HG02678 (cell line): ENCODE measurements at regions not wholly inside any gene's neighbourhood (a gene's known extent, or its start where the extent isn't known, plus 50 kb on each side); places are given as distances from the start of the nearest gene placed in this dataset.
"Not testable (repeated sequence)": the region's sequence is repeated elsewhere in the genome, so short reads cannot be mapped to it uniquely, and the experiment has no call there.

ENCODE experiments used
- ATAC-seq: cut with Tn5 transposase; IDR thresholded peaks from one replicate; pipeline ENCODE4 v1.9.1; 2021; ENCODE audit warnings: mild to moderate bottlenecking, moderate library complexity; ENCODE audit not compliant: unreplicated experiment

DNA sequence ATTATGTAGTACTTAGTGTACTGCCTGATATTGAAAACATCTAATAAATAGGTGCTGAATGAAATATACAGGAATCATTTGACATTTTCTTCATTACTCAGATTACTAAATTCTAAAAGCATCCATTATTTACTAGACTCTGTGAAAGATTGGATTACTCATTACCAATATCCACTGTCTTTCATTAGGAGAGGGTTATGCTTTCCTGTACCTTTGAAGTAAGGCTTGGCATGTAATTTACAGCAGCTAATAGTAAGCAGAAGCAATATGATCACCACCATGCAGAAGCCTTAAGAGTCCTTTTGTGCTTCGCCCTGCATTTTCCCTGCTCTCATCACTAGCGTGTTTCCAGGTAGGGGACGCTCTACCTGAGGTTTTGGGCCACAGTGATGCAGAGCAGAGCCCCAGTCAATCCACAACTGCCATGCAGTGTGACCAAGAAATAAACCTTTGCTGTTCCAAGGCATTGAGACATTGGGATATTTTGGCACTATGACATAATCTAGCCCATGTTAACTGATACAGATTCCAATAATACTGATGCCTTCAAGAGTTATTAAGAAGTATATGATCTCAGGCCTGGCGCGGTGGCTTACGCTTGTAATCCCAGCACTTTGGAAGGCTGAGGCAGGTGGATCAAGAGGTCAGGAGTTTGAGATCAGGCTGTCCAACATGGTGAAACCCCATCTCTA lies 502.8 kb upstream of the MARCKS start:
- no peak for ATAC-seq

DNA sequence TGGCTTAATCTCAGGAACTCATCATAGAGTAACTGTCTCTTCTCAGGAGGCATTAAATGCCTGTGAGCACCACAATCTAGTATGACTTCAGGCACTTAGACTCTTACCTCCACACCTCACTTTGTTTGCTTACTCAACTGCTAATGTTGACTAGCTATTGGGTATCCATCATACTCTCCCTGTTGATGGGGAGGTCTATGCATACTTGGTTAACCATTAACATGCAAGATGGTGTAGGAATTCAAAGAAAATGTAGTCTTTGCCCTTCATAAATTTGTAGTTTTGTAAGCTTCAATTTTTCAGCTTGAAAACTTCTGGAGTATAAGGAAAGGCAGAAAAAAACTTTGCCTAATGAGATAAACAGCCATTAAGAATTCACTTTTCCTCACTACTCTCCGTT lies 501.0 kb upstream of the MARCKS start:
- no peak for ATAC-seq

DNA sequence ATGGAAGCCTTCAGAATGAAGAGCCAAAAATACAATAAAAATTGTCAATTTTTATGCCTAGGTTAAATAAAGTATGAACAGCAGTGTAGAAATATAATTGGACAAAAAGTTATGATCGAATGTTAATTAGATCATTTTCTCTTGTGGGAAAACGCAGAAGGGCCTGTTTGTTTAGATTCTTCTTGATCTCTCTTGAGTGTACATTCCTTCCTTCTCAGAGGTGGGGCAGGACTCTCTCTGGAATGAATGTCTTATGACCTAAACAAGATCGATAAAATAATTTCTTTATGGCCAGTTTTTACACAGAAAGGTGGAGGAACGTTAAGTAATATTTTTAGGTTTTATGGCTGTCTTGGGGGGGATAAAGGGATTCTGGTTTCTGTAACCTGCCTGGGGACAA lies 500.1 kb upstream of the MARCKS start:
- no peak for ATAC-seq

DNA sequence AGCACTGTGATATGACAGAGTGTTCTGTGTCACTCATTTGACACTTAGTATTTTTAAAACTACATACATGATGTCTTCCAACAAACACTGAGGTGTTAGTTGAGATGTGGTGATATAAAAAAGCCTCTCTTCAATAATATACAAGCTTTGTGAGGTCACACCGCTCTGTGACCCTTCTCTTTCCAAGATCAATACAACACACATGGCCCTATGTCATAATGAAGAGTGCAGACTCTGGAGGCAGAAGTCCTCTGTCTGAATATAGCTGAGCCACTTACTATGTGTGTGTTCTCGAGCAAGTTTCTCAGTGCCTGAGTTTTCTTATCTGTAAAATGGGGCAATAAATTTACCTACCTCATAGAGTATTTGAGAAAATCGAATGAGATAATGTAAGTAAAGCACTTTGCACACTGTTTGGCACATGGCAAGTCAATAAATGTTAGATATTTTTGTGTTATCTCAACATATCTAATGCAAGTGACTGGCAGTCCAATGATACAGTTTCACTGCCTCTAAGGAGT lies 499.0 kb upstream of the MARCKS start:
- no peak for ATAC-seq

DNA sequence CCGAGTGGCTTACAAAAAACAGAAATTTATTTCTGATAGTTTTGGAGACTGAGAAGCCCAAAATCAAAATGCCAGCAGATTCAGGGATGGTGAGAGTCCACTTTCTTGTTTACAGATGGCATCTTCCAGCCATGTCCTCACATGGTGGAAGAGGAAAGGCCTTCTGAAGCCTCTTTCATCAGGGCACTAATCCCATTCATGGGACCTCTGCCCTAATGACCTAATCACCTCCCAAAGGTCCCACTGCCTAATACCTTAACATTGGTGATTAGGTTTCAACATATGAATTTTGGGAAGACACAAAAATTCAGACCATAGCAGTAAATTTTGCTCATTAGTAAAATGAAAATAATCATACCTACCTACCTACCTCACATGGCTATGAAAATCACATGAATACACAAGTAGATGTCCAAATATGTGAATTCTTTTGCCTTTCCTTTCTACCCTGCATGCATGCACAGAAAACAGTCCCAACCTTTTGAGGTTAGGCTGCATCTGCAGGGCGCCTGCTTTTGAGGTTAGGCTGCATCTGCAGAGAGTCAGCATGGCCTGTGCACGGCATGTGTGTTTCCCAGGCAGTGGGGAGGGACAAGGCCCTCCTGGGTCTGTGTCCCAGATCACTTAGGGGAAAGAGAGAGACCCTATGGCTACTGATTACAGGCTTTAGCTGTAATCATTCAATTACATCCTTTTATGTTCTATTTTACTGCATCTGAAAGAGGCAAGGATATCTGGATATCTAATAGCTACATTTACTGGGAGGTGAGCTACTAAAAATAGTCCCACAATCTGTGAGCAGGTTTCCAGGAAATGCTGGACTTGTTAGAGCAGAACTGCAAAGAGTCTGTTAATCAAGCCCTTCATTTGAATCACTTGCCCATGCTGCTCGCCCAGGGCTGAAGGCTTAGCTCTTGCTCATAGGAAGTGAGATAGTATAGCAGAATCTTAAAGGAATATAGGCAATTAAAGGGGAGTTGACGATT lies 497.7 kb upstream of the MARCKS start:
- ATAC-seq: no peak

DNA sequence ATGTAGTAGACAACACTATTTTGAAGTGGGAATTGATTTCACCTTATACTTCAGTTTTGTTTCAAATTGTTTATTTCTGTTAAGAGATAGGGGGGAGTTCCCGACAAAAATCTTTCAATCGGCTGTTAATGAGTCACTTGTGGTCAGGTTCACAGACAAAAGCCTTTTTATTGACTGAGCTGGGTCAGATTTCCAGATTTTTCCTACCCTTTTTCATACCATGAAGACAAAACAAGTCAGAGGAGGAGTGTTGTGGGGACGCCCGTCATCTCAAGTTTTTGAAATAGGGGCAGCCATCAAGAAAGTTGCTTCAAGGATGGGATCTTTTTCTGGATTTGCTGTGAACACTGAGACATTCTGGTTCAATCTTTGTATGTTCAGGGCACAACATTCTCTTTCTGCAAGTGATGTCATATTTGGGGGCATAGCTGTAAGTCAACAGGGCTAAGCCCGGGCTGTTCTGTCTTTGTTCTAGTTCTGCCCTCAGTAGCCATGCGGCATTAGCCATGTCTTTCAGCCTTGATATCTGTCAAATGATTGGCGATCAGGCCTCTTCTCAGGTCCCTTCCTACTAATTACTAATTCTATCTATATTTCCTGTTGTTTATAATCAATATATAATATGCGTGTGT lies 496.0 kb upstream of the MARCKS start:
- ATAC-seq: peak; percentile 39

DNA sequence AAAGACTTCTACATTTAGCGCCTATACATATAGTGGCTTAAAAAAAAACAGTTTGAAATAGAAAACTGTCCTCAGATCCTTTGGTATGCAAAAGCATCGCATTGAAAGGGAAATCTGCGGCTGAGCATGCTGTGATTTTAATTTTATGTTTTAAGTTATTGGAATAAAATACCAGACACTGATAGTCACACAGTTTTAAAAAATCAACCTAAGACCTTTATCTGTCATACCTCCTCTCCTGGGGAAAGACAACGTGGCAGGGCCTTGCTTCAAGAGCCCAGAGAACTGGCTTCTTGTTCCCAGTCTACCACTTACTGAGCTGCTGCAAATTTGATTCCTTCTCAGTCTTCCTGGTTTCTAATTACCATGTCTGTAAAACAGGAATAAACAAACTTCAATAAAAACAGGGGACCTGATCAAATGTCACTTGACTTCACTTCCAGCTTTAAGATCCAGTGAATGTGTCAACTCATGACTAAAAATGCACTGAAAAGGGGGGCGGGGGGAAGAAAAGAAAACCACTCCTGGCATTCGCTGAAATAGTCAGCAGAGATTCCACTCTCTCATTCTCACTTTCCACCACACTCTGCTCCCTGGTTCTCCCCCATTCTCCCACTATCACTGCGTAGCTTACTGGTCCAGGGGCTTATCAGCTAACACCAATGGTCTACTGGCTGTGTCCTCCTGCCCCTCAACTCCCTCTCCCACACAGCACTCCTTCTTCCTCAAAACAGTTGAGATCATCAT lies 494.7 kb upstream of the MARCKS start:
- no peak for ATAC-seq

DNA sequence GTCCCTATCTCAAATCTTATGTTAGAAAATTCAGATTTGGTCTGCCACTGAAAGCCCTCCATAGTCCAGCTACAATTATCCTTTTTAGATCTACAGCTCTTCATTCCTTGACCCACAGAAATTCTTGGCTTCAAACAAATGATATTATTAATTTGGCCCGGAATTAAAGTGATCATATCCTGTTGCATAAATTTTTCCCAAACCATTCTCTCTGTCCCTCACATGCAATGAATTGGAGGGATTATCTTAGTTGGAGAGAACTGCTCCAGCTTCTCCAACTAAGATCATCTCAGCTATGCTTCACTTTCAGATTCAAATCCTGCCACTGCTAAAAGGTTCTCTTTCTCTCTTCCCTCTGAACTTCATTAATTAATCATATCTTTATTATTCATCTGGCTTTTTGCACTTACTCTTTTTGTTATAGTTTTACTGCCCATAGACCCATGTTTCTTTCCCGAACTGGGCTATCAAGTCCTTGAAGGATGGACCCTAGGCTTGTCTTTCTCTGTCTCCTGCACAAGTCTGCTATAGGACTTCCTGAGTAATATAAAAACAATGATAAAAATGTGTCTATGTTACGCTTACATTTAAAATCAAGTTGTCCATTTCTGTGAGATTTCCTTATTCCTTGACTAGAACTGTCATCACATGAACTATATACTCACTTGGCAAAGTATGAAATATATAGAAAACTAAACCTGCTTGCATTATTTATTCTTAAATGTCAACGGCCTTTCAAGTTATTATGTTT lies 493.9 kb upstream of the MARCKS start:
- no peak for ATAC-seq

DNA sequence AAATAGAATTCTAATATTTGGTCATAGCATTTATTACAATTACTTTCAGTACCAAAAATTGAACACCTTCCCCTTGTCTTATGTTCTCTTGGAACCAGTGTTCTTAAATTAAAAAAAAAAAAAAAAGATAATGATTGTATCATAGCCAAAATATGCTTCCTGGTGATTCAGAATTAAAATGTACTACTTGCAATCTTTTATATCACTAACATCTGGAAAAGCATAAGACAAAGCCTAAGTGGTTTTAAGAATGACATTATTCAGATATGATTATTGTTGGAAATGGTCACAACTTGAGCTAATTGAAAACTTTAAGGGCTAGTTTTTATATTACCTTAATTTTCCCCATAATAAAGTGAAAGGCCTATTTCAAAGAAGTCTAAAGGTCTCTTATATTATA lies 493.3 kb upstream of the MARCKS start:
- no peak for ATAC-seq

DNA sequence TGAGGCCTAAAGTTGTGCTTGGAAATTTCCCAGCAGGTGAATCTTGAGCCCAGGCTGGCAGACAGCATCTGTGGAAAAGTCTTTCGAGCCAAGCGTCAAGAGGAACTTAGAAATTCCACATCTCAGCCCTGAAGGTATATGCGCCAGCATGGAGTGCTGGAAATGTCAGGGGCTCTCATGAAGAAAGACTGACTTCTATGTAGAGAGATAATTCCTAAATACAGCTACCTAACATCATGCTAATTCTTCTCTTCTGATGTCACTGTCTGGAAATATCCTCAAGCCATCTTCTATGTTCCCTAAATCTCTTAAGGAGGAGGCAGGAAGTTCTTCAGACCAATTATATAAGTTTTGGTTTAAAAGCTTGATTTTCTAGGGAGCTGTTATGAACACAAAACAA lies 492.4 kb upstream of the MARCKS start:
- no peak for ATAC-seq

DNA sequence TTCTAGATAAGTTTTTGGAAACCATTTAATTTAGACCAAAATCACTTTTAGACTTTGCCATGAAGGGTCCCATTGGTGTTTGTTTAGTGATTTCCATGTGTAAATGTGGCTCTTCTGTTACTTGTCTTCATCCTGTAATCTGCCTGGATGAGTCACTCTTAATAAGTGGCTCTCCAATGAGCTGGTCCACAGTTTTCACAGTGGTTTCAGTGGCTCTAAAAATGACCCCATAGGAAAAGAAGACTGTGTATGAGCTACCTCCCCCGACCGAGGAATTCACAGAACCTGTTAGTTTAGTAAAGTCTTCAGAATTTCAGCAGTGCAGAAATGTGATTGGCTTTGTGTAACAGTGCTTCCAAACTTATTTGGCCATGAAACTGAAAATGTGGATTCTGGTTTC lies 492.0 kb upstream of the MARCKS start:
- ATAC-seq: no peak

DNA sequence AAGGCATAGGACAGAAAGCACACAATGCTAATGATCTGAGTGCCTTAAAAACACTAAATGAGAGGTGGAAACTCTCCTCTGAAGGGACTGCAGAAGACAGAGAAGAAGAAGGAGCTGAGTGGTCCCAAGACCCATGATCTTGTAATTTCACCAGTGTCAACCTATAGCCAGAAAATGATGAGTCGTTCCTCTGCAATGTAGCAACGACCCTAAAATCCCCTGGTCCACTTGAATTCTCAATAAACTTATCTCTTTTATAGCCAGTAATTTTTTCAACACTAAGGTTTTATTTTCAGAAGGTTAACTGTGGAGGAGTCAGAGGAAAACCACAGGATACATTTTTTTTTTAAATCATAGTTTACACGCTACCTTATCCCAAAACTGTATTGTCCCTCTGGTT lies 490.6 kb upstream of the MARCKS start:
- ATAC-seq: no peak

DNA sequence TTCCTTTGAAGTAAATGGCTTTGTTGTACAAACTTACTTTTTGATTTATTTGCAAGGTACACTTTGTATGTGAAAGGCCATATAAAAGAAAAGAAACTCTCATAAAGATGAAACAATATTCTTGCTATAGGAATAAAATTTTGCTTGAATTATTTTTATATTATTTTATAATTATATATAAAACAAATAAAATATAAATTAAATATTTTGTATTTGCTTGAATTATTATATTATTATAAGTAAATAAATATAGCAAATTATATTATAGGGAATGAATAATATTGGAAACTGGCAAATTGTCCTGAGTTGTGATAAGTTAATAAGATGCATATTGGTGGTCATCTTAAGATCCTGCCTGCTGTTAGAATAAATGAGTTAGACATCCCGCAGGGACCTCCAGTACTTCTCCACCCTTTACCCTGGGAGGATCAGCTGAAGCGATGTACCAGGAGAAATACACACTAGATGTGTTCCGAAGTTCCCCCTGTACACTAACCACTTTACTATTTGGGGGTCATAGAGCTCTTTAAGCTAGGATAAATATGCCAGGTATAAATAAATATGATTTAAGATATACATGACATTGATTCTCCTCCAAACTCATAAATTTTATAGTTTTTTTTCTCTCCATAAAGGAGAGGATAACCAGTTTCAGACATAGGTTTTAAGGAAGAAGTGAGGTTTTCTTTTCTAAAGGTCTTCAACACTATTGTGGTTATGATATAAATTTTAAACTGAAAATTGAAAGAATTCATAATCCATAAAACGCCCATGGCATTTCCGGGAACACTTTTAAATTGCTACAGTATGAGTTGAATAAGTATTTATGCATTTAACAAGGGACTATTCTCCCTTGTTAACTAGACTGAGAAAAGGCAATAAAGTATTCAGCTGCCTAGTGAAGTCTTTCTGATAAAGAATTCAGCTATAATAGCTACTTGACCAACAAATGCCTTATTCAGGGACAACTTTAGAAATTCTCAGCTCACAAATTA lies 486.3 kb upstream of the MARCKS start:
- ATAC-seq: no peak

DNA sequence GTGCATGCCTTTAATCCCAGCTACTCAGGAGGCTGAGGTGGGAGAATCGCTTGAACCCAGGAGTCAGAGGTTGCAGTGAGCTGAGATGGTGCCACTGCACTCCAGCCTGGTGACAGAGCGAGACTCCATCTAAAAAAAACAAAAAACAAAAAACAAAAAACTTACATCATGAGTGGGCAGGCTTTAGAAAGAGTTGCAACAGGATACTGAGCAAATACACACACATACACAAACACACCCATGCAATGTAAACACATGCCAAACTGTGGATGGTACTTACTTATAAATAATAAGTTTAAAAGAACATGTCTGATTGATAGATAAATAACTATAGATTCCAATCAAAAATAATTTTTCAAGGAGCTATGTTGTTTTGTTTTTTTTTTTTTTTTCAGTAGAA lies 481.7 kb upstream of the MARCKS start:
- ATAC-seq: not testable (repeated sequence)

DNA sequence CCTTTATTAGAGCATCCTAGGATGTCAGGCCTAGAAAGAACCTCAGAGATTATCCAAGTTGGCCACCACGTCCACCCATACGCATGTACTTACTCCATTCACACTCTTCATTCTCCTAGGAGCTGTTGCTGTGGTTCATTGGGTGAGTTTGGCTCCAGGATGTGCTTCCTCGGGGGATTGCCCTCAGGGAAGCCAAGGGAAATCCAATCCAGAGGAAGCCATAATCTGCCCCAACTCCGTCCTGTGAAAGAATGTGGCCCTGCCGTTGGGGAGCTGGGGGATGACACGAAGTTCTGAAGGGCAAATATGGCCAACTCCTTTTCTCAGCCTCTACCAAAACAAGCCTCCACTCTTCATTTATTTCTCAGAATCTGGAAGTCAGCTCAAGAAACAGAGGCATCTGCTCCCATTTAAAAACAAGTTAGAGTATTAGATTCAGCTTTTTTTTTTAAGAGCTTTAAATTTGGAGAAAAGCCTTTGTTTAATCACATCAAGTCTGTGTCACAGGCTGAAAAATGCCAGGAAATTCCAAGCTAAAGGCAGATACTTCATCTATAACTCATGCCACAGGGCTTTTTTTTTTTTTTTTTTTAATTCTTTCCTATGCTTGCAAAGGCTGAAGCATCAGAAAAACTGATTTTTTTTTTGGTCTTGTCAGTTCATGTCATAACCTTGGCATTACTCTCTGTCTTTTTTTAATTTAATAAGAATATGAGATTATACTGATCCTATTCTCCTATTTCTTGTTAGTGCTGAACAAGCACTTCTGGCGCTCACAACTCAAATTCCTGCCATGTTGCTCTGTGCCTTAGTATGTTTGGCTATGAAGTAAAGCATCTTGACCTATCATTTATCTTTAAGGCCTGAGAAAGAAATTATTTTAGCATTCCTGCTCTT lies 480.9 kb upstream of the MARCKS start:
- no peak for ATAC-seq

DNA sequence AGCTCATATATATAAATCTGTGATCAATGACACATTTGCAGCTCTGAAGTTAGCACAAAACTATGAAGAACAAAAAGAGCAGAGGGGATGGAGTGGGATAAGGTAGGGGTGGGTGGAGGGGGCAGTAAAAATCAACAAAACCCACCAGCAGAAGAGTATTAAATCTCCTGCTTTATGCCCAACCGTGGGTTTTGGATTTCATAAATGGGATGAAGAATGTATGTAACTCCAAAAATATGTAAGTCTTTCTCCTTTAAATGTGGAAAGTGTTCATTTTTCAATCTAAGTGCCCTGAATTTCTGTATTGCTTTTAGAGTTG lies 480.3 kb upstream of the MARCKS start:
- ATAC-seq: no peak

DNA sequence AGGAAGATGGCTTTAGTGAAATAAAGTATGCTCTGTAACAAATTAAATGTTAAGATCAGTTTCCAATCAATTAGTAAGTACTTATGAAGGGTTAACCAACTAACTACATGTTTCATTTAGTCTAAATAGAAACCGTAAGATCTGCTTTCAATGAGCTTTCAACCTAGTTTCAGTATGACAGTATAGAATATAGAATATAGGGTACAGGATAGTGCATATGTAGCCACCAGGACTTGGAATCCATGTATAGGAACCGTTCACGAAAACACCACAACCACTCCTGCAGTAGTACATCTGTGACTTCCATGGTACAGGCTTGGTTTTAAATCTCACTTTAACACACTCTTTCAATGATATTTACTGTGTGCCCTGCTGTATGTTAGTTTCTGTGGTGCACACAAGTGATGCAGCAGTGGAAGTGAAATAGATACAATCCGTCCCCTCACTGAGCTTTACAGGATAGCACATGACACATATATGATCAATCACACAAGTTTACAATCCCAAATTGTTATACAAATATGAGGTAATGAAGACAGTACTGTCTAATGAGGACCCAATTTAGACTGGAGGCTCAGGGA lies 479.7 kb upstream of the MARCKS start:
- ATAC-seq: peak; percentile 68

DNA sequence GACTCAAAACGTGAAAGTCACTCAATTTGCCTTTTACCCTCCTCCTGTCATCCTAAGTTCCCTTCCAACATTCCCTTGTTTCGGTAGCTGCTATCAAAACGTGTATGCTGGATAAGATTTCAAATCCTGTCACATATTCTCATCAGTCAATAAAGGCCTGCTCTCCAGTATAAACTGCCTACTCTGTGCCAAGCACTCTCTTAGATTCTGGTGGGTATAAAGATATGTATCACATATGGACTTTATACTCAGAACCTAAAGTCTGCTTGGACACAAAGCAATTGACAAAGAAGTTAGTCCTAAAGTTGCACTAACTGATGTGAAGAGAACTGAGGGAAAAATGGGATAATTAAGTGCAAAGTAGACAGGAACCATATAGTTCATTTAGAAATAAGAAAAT lies 476.6 kb upstream of the MARCKS start:
- no peak for ATAC-seq
